H1 (cell line): ENCODE measurements at regions not wholly inside any gene's neighbourhood (a gene's known extent, or its start where the extent isn't known, plus 50 kb on each side); places are given as distances from the start of the nearest gene placed in this dataset.

Experiments used
- MAX ChIP-seq: IDR thresholded peaks from 2 replicates; pipeline ENCODE4 v1.6.1; 2012; ENCODE audit warnings: inconsistent platforms
- POLR2AphosphoS5 ChIP-seq: IDR thresholded peaks from 2 replicates; pipeline ENCODE4 v1.6.1; 2011; ENCODE audit warnings: low read depth, low read length
- POU5F1 ChIP-seq: IDR thresholded peaks from 2 replicates; pipeline ENCODE4 v1.6.1; 2011; ENCODE audit warnings: low read depth, mild to moderate bottlenecking, low read length, moderate library complexity
- SP2 ChIP-seq: IDR thresholded peaks from 2 replicates; pipeline ENCODE4 v1.6.1; 2012; ENCODE audit warnings: mild to moderate bottlenecking, low read length, inconsistent platforms

DNA sequence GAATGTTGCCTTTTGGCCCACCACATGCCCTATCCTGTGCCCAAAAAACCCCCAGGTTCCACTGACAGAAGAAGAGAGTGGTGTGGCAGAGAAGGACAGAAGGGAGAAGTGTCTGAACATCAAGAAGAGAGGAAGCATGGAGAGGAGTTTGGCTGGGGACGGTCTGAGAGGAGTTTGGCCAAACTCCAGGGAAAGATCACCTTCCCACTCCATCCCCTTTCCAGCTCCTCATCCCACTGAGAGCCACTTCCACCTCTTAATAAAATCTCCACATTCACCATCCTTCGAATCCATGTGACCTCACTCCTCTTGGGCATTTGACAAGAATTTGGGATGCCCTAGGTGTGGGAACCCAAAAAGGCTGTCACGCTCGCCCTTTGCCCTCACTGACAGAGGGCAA is 311.6 kb upstream of the GRM7 start (continued):
- TF ChIP-seq MAX (no peak), SP2 (no peak), POU5F1 (no peak), POLR2AphosphoS5 (no peak)
